NT2/D1 (cell line): ENCODE measurements at regions not wholly inside any gene's neighbourhood (a gene's known extent, or its start where the extent isn't known, plus 50 kb on each side); places are given as distances from the start of the nearest gene placed in this dataset.

Experiments
- SUZ12 ChIP-seq: IDR thresholded peaks from 2 replicates; pipeline ENCODE4 v1.6.1; 2011; ENCODE audit not compliant: insufficient read length, insufficient read depth; ENCODE audit errors: extremely low read depth
- ZNF274 ChIP-seq: IDR thresholded peaks from 2 replicates; pipeline ENCODE4 v1.6.1; 2011; ENCODE audit warnings: mild to moderate bottlenecking, low read depth, low read length

DNA sequence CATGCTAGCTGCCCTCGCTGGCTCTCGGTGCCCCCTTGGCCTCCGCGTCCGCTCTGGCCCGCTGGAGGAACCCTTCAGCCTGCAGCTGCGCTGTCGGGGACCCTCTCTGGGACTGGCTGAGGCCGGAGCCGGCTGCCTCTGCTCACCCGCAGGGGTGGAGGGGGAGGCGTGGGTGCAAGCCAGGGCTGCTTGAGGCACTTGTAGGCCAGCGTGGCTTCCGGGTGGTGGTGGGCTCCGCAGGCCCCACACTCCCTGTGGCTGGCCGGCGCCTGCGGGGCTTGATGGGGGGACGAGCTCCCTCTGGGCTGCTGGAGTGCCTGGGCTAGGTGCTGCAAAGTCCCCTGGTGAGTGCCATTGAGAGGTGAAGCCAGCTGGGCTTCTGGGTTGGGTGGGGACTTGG lies 429.6 kb downstream of the LRRC70 start:
- TF ChIP-seq SUZ12 (no peak), ZNF274 (no peak)
